Fibroblast of lung (primary cell): ENCODE measurements at regions not wholly inside any gene's neighbourhood (a gene's known extent, or its start where the extent isn't known, plus 50 kb on each side); places are given as distances from the start of the nearest gene placed in this dataset.

Experiments used
- DNase-seq, 2 donors: peaks; one replicate each; pipeline versions ENCODE4 v3.0.0 to v3.0.0-alpha.2; 2010; ENCODE audit warnings: low read depth in 2 of 2
- H2AFZ ChIP-seq: 2 replicates; pipeline ENCODE4 v1.5.1; 2012; ENCODE audit warnings: low read length, control low read depth, inconsistent platforms
- H3K27ac ChIP-seq: 2 replicates; pipeline ENCODE4 v1.5.1; 2011; ENCODE audit warnings: low read length, control low read depth; ENCODE audit not compliant: insufficient read depth
- H3K27me3 ChIP-seq: 2 replicates; pipeline ENCODE4 v1.5.1; 2011; ENCODE audit warnings: mild to moderate bottlenecking, low read length; ENCODE audit not compliant: control insufficient read depth, insufficient read depth
- H3K36me3 ChIP-seq: 2 replicates; pipeline ENCODE4 v1.5.1; 2011; ENCODE audit warnings: low read length; ENCODE audit not compliant: control insufficient read depth, insufficient read depth
- H3K4me1 ChIP-seq: 2 replicates; pipeline ENCODE4 v1.5.1; 2011; ENCODE audit warnings: low read length; ENCODE audit not compliant: control insufficient read depth, insufficient read depth; ENCODE audit errors: extremely low read depth
- H3K4me2 ChIP-seq: 2 replicates; pipeline ENCODE4 v1.5.1; 2011; ENCODE audit warnings: low read length, control low read depth; ENCODE audit not compliant: insufficient read depth; ENCODE audit errors: extremely low read depth
- H3K4me3 ChIP-seq, 4 experiments: fragments of 200-600 bp in 1 of 4; sonication (generic) in 1 of 4; replicated peaks in 1 of 4; 2 replicates each; pipeline ENCODE4 v1.5.1; 2011 to 2016; ENCODE audit warnings: low read length in 4 of 4, low read depth in 3 of 4, mild to moderate bottlenecking in 3 of 4, control low read depth in 2 of 4, inconsistent platforms in 1 of 4, mixed read lengths in 1 of 4; ENCODE audit not compliant: insufficient read depth in 1 of 4; ENCODE audit errors: control extremely low read depth in 1 of 4
- H3K79me2 ChIP-seq: 2 replicates; pipeline ENCODE4 v1.5.1; 2012; ENCODE audit warnings: mild to moderate bottlenecking, low read length, inconsistent platforms; ENCODE audit not compliant: control insufficient read depth, insufficient read depth
- H3K9ac ChIP-seq: 2 replicates; pipeline ENCODE4 v1.5.1; 2011; ENCODE audit warnings: mild to moderate bottlenecking, low read length, control low read depth; ENCODE audit not compliant: insufficient read depth
- H3K9me3 ChIP-seq: 2 replicates; pipeline ENCODE4 v1.5.1; 2012; ENCODE audit warnings: low read depth, low read length; ENCODE audit not compliant: control insufficient read depth, insufficient read depth
- H4K20me1 ChIP-seq: 2 replicates; pipeline ENCODE4 v1.5.1; 2011; ENCODE audit warnings: low read length; ENCODE audit not compliant: control insufficient read depth, insufficient read depth; ENCODE audit errors: extremely low read depth
- EZH2 ChIP-seq: IDR thresholded peaks from 2 replicates; pipeline ENCODE4 v1.5.1; 2012; ENCODE audit warnings: low read length, control low read depth, mild to moderate bottlenecking; ENCODE audit errors: missing control alignments
- TF ChIP-seq, protein P1 (sequence below), 2 donors: IDR thresholded peaks in 1 of 2; conservative IDR thresholded peaks in 1 of 2; 1 replicate in 1 of 2; 2 replicates in 1 of 2; pipeline ENCODE4 v1.5.1; 2011 to 2012; ENCODE audit warnings: low read length in 2 of 2, control low read depth in 1 of 2, inconsistent platforms in 1 of 2, low read depth in 1 of 2, mild to moderate bottlenecking in 1 of 2

DNA sequence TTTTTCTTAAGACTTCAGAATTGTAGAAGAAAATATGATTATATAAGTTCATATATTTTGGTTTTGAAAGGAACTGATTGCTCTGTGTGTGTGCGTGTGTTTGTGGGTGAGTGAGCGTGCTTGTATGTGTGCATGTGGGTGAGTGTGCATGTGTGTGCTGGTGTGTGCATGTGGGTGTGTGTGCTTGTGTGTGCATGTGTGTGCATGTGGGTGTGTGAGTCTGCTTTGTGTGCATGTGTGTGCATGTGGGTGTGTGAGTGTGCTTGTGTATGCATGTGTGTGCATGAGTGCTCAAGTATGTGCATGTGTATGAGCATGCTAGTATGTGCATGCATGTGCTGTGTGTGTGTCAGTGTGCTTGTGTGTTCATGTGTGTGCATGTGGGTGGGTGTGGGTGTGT, 238.5 kb downstream of the CDC5L start:
- H3K27me3 ChIP-seq, result peaks cover 4% of the 10 kb centered on the region
- H3K9ac ChIP-seq, result no peak overlapping the region

DNA sequence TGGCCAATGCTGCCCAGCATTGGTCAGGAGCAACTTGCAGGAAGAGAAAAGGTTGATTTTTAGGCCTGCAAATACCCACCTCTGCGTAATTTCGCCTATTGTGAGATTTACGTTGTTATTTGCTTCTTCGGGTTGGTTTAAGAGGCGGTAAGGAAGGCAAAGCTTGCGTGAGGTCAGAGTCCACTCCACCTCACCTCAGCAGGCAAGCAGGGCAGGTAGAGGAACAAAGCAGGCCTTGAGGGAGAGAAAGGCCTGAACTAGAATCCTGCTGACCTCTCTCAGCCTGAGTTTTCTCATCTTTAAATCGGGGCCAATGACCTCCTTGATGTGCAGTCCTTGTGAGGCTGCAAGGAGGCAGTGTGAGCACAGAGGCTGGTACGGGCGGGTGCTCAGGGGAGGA, 239.1 kb downstream of the CDC5L start:
- Histone ChIP-seq H3K79me2 (no peaks in the 10 kb centered on the region), H3K9me3 (no peaks in the 10 kb centered on the region), H3K36me3 (no peaks in the 10 kb centered on the region), H2AFZ (no peak overlapping the region), H3K4me1 (no peaks in the 10 kb centered on the region), H4K20me1 (no peaks in the 10 kb centered on the region), H3K4me2 (no peak overlapping the region), H3K9ac (no peak overlapping the region), H3K27me3 (peaks cover 4% of the 10 kb centered on the region), H3K27ac (no peak overlapping the region), H3K4me3 (no peak overlapping the region)
- no peak for DNase-seq
- TF ChIP-seq, protein P1, sequence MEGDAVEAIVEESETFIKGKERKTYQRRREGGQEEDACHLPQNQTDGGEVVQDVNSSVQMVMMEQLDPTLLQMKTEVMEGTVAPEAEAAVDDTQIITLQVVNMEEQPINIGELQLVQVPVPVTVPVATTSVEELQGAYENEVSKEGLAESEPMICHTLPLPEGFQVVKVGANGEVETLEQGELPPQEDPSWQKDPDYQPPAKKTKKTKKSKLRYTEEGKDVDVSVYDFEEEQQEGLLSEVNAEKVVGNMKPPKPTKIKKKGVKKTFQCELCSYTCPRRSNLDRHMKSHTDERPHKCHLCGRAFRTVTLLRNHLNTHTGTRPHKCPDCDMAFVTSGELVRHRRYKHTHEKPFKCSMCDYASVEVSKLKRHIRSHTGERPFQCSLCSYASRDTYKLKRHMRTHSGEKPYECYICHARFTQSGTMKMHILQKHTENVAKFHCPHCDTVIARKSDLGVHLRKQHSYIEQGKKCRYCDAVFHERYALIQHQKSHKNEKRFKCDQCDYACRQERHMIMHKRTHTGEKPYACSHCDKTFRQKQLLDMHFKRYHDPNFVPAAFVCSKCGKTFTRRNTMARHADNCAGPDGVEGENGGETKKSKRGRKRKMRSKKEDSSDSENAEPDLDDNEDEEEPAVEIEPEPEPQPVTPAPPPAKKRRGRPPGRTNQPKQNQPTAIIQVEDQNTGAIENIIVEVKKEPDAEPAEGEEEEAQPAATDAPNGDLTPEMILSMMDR (conservative IDR thresholded peaks at IDR 0.05 in 1 of 2, IDR thresholded peaks at IDR 0.05 in 1 of 2; ENCODE audit: low read depth in 1 of 2, low read length in 2 of 2), result no peak
- TF ChIP-seq EZH2, result no peak

More for the DNA sequence above, 238.5 kb downstream of the CDC5L start:
- Histone ChIP-seq H2AFZ (no peak overlapping the region), H3K36me3 (no peaks in the 10 kb centered on the region), H3K79me2 (no peaks in the 10 kb centered on the region), H3K9me3 (no peaks in the 10 kb centered on the region), H3K4me1 (no peaks in the 10 kb centered on the region), H3K4me2 (no peak overlapping the region), H3K27ac (no peak overlapping the region), H3K4me3 (no peak overlapping the region), H4K20me1 (no peaks in the 10 kb centered on the region)
- no peak for TF ChIP-seq EZH2
- TF ChIP-seq, protein P1 (conservative IDR thresholded peaks at IDR 0.05 in 1 of 2, IDR thresholded peaks at IDR 0.05 in 1 of 2; ENCODE audit: low read depth in 1 of 2, low read length in 2 of 2), result no peak
- no peak for DNase-seq

DNA sequence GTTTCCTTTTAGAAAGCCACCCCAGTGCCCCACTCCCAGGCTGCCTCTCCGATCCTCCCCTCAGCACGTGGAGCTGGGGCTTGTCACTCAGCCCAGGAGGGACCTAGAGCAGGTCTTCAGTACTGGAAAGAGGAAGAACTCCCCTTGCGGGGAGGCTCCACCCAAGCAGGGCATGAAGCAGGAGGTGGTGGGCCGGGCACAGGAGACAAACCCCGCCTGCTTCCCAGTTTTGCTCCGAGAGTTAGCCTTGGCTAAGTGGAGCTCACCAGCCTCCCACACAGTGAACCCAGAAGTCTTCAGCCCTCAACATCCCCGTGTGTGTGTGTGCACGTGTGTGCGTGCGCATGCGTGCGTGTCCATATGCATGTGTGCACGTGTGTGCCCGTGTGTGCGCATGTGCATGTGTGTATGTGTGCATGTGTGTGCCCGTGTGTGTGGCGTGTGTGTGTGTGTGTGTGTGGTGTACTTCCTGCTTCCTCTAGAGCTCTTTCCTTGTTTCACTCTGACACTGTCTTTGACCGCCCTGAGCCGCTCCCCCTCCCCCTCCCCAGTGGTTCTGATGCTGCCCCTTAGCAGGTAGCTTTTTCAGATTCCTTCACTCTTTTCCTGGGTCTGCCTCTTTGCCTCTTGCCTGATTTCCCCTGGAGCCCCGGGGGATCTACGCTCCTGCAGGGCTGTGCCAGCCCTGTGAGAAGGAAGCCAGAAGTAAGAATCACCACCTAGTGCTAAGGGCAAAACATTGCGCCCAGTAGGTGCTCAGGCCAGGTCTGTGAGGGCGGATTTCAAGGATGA, 239.8 kb downstream of the CDC5L start:
- Histone ChIP-seq H3K79me2 (no peaks in the 10 kb centered on the region), H3K27ac (no peak overlapping the region), H2AFZ (no peak overlapping the region), H3K9ac (no peak overlapping the region), H3K9me3 (no peaks in the 10 kb centered on the region), H3K4me1 (no peaks in the 10 kb centered on the region), H3K36me3 (no peaks in the 10 kb centered on the region), H4K20me1 (no peaks in the 10 kb centered on the region), H3K4me3 (no peak overlapping the region), H3K4me2 (no peak overlapping the region), H3K27me3 (peaks cover 4% of the 10 kb centered on the region)
- no peak for DNase-seq
- no peak for TF ChIP-seq EZH2
- TF ChIP-seq, protein P1 (conservative IDR thresholded peaks at IDR 0.05 in 1 of 2, IDR thresholded peaks at IDR 0.05 in 1 of 2; ENCODE audit: low read depth in 1 of 2, low read length in 2 of 2), result no peak
